Activated naive CD4-positive, alpha-beta T cell treated with anti-CD3 and anti-CD28 coated beads for 36 hours (primary cell): ENCODE measurements at regions not wholly inside any gene's neighbourhood (a gene's known extent, or its start where the extent isn't known, plus 50 kb on each side); places are given as distances from the start of the nearest gene placed in this dataset.

ENCODE experiments used
- CTCF ChIA-PET: fragments of 350-600 bp; sonication (Branson Sonifier 250); formaldehyde crosslinking; loops from one replicate; lab custom pipeline; 2021; ENCODE audit warnings: antibody characterized with exemption; lab: Charles Lee
- DNase-seq: peaks from one replicate; pipeline ENCODE4 v3.0.0-alpha.2; 2020
- H3K27ac Mint-ChIP-seq: one replicate; pipeline ENCODE4 v1.8.0; 2021; ENCODE audit warnings: mild to moderate bottlenecking, mixed read lengths
- H3K27me3 Mint-ChIP-seq: one replicate; pipeline ENCODE4 v1.8.0; 2021; ENCODE audit warnings: low read depth, mixed read lengths
- H3K36me3 Mint-ChIP-seq: one replicate; pipeline ENCODE4 v1.8.0; 2021; ENCODE audit warnings: low read depth, mixed read lengths
- H3K4me1 Mint-ChIP-seq: one replicate; pipeline ENCODE4 v1.8.0; 2021; ENCODE audit warnings: low read depth, mixed read lengths
- H3K4me3 Mint-ChIP-seq: one replicate; pipeline ENCODE4 v1.8.0; 2021; ENCODE audit warnings: mild to moderate bottlenecking, moderate library complexity, mixed read lengths
- H3K9me3 Mint-ChIP-seq: one replicate; pipeline ENCODE4 v1.8.0; 2021; ENCODE audit warnings: mixed read lengths
- intact Hi-C: fragments of 100-400 bp; cut with micrococcal nuclease; formaldehyde crosslinking; loops from one replicate; pipeline ENCODE4 v1.15.1; 2023

- intact Hi-C loops = no loop called here
- CTCF ChIA-PET = no interaction called here
- no peak overlapping the region for H3K27ac Mint-ChIP-seq
- H3K27me3 Mint-ChIP-seq = no peaks in the 10 kb centered on the region
- H3K4me3 Mint-ChIP-seq = no peak overlapping the region
- no peaks in the 10 kb centered on the region for H3K9me3 Mint-ChIP-seq
- H3K36me3 Mint-ChIP-seq = no peaks in the 10 kb centered on the region
- no peak for DNase-seq
- no peaks in the 10 kb centered on the region for H3K4me1 Mint-ChIP-seq
Measured at GRCh38 chr3:145518639-145519038, 642.3 kb downstream of the PLOD2 start.

DNA sequence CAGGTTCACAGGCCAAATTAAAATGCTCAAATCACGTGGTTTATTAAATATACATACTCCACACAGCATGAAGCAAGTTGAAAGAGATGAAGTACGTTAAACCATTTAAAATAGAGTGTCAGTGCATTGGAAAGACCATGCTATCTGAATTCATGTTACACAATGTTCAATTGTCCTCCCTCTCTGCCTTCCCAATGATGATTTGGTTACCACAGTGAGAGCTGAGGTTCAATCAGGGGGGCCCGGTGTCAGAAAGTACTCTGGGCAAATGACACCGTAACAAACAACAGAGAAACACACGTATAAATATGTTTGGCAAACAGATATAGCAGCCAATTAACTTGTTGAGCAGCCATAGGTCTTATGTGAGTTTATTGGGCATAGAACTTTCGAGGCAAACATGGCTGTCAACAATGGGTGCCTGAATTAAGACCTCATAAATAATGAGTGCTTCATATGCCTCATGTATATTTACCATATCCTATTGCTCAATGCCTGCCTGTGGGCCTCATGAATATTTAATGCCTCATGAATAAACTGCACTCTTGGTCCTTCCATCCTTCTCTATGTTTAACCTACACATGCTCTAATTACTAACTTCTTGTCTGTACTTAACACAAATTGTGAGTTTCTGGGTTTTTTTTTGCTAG, 641.5 kb downstream of the PLOD2 start:
- Mint-ChIP-seq H3K27ac (no peak overlapping the region), H3K4me3 (no peak overlapping the region), H3K4me1 (no peaks in the 10 kb centered on the region), H3K27me3 (no peaks in the 10 kb centered on the region), H3K36me3 (no peaks in the 10 kb centered on the region), H3K9me3 (no peaks in the 10 kb centered on the region)
- intact Hi-C loops = no loop called here
- no peak for DNase-seq
- CTCF ChIA-PET = no interaction called here

DNA sequence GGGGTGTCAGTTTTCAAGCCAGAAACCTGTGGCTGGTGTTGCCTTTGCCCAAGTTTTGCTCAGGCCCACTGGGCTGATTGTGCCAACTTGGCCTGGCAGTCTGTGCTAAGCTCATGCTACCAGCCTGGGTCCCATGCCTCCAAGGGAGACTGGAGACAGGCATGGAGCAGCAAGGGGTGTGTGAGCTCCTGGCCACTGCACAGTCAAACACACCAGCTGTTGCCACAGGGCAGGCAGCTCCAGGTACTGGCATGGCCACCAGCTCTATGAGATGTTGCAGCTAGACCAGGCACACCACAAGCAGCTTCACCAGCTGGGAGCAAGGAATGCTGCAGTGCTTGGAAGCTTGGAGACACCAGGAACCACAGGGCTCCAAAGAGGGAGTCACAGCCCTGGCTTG, 638.8 kb downstream of the PLOD2 start:
- Mint-ChIP-seq H3K27me3 (no peaks in the 10 kb centered on the region), H3K9me3 (peaks cover 3% of the 10 kb centered on the region)

DNA sequence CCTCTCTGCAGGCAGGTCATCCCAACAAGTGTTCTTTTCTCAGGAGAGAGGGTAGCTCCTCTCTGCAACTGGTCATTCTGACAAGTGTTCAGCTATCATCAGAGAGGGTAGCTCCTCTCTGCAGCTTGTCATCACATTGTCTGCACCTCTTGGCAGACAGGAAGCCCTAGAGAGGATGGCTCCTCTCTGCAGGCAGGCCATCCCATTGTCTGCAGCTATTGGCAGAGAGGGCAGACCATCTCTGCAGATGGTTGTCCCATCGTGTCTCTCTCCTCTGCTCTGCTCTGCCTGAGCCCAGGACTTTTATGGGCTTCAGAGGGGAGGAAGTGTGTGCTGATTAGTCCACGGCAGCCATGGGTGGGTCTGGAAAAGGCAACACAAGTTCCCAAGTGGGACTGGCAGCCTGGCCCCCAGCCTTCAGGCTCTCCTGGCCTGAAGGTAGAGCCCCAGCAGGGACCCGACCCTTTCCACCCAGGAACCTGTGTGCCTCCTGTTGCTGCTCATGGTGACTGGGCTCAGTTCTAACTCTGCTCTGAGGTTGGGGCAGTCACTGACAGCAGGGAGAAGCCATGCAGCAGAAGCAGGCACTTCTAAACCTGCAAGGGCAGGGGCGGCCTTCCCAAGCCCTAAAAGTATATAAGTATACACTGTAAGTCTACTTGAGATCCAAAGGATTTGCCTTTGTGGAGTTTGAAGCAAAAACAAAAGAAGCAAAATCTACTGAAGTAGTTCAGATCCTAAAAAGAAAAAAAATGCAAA, 637.9 kb downstream of the PLOD2 start:
- no peak overlapping the region for H3K4me3 Mint-ChIP-seq
- no peak for DNase-seq
- intact Hi-C loops = no loop called here
- no peaks in the 10 kb centered on the region for H3K27me3 Mint-ChIP-seq
- H3K36me3 Mint-ChIP-seq = no peaks in the 10 kb centered on the region
- H3K4me1 Mint-ChIP-seq = no peaks in the 10 kb centered on the region
- CTCF ChIA-PET = interaction anchor here (0.6 kb wide), 1 partner anchor 73 kb away, joined by 4 read pairs; no protein-coding TSS in a partner anchor
- H3K27ac Mint-ChIP-seq = no peak overlapping the region
- H3K9me3 Mint-ChIP-seq = peaks cover 3% of the 10 kb centered on the region

More for the DNA sequence above, 638.8 kb downstream of the PLOD2 start:
- DNase-seq = no peak
- H3K4me1 Mint-ChIP-seq = no peaks in the 10 kb centered on the region
- H3K27ac Mint-ChIP-seq = no peak overlapping the region
- no peak overlapping the region for H3K4me3 Mint-ChIP-seq
- CTCF ChIA-PET = no interaction called here
- no peaks in the 10 kb centered on the region for H3K36me3 Mint-ChIP-seq
- intact Hi-C loops = no loop called here

DNA sequence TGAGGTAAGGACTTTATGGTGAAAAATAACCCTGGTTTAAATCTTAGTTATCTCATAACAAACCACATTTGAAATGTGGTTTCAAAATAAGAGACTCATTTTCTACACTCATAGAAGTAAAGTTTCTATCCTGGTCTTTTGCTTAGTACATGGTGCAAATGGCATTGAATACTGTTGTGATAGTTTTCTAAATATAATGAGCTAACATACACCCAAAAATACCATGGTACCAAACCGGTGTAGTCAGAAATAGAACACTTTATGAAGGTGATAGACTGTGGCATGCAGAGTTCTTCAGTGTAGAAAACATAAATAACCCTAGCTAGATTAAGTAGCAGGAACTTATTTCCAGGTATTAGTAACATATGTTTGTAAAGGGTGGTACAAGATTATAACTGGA, 629.4 kb downstream of the PLOD2 start:
- Mint-ChIP-seq H3K36me3 (no peaks in the 10 kb centered on the region), H3K27me3 (no peaks in the 10 kb centered on the region), H3K9me3 (peaks cover 5% of the 10 kb centered on the region), H3K27ac (no peak overlapping the region), H3K4me3 (no peak overlapping the region), H3K4me1 (no peaks in the 10 kb centered on the region)
- CTCF ChIA-PET = no interaction called here
- no peak for DNase-seq
- intact Hi-C loops = no loop called here

DNA sequence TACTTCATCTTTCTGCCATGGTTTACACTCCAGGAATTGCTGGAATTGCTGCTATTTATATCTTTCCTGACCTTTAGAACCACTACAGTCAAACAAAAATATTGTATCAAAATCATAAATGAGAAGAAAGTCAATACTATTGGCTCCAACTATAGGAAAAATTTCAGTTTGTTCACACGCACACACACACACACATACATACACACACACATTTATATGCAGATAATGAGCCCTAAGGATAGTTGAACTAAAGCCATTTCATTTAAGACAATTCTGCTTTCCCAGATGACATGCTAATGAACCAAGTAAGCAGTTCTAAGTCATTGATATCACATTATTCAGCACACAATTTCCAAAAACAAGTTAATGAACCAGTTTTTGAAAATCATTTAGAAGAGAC, 627.3 kb downstream of the PLOD2 start:
- intact Hi-C loops = no loop called here
- no peak overlapping the region for H3K27ac Mint-ChIP-seq
- H3K27me3 Mint-ChIP-seq = no peaks in the 10 kb centered on the region
- no peak overlapping the region for H3K4me3 Mint-ChIP-seq
- CTCF ChIA-PET = no interaction called here
- peaks cover 2% of the 10 kb centered on the region for H3K9me3 Mint-ChIP-seq
- no peaks in the 10 kb centered on the region for H3K4me1 Mint-ChIP-seq
- H3K36me3 Mint-ChIP-seq = no peaks in the 10 kb centered on the region
- DNase-seq = no peak

DNA sequence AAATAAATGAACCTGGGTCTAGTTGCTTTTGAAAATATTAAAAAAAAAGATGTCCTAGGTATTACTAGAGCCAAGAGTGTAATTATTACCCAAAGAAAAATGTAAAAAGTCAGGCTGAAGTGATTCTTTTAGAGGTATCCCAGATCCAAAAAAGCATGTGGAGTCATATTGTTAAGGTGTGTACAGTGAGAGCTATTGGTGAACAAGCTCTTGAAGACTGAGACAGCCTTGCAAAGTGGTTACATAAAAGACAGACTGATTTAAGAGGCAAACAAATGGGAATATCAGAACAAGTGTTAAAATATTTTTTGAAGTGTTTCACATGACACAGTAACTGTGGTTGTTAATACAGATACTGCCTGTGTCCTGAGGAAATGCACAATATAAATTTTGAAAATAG, 624.5 kb downstream of the PLOD2 start:
- no peaks in the 10 kb centered on the region for H3K27me3 Mint-ChIP-seq
- no peak for DNase-seq
- no peaks in the 10 kb centered on the region for H3K36me3 Mint-ChIP-seq
- no peaks in the 10 kb centered on the region for H3K4me1 Mint-ChIP-seq
- H3K4me3 Mint-ChIP-seq = no peak overlapping the region
- H3K9me3 Mint-ChIP-seq = peaks cover 2% of the 10 kb centered on the region
- CTCF ChIA-PET = no interaction called here
- H3K27ac Mint-ChIP-seq = no peak overlapping the region
- intact Hi-C loops = no loop called here

GRCh38 chr3:145550522-145550921, 610.5 kb downstream of the PLOD2 start:
- DNase-seq = no peak
- no peaks in the 10 kb centered on the region for H3K4me1 Mint-ChIP-seq
- no peak overlapping the region for H3K27ac Mint-ChIP-seq
- intact Hi-C loops = no loop called here
- H3K4me3 Mint-ChIP-seq = no peak overlapping the region
- no peaks in the 10 kb centered on the region for H3K36me3 Mint-ChIP-seq
- H3K9me3 Mint-ChIP-seq = peaks cover 22% of the 10 kb centered on the region
- no peaks in the 10 kb centered on the region for H3K27me3 Mint-ChIP-seq
- CTCF ChIA-PET = no interaction called here

GRCh38 chr3:145557405-145557804, 603.6 kb downstream of the PLOD2 start:
- no peak for DNase-seq
- Mint-ChIP-seq H3K27me3 (no peaks in the 10 kb centered on the region), H3K4me1 (no peaks in the 10 kb centered on the region), H3K4me3 (no peak overlapping the region), H3K27ac (no peak overlapping the region), H3K9me3 (peaks cover 13% of the 10 kb centered on the region), H3K36me3 (no peaks in the 10 kb centered on the region)
- intact Hi-C loops = no loop called here
- CTCF ChIA-PET = no interaction called here

GRCh38 chr3:145578471-145578870, 582.5 kb downstream of the PLOD2 start:
- Mint-ChIP-seq H3K4me3 (no peak overlapping the region), H3K9me3 (peaks cover 6% of the 10 kb centered on the region), H3K4me1 (no peaks in the 10 kb centered on the region), H3K27ac (no peak overlapping the region), H3K27me3 (no peaks in the 10 kb centered on the region), H3K36me3 (no peaks in the 10 kb centered on the region)
- DNase-seq = no peak
- CTCF ChIA-PET = no interaction called here
- intact Hi-C loops = no loop called here

DNA sequence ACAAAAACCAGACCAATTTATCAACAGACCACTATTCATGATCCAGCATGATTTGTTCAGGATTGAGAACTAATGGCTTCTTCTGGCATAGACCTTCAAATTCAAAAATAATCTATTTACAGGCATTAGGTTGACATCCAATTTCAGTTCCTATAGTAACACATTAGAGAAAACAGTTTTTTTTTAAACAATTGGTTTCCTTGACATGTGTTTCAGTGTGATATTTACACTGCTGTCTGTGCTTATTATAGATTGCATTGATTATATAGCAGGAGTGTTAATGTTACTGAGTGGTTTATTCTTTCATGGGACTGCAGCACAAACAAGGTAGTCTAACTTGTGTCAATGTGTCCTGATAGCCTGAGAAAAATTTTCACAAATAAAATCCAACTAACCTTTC, 579.3 kb downstream of the PLOD2 start:
- Mint-ChIP-seq H3K27me3 (no peaks in the 10 kb centered on the region), H3K27ac (no peak overlapping the region), H3K9me3 (peaks cover 6% of the 10 kb centered on the region), H3K36me3 (no peaks in the 10 kb centered on the region), H3K4me3 (no peak overlapping the region), H3K4me1 (no peaks in the 10 kb centered on the region)
- intact Hi-C loops = no loop called here
- CTCF ChIA-PET = no interaction called here
- no peak for DNase-seq

DNA sequence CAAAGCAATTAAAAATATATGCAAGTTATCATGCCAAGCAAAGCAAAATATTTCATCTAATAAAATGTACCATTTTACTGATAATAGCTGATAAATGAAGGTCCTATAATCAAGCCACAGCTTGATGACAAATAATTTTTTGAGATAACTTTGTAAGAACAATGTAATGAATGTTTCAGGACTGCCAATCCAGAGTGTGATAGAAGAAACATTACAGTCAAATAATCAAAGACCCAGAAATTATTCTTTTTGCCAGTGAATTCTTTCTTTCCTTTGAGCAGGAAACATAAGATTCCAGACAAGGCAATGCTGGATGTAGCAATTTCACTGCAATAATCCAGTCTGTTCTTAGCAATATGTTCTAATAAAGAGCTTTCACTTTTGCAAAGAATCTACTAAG, 556.1 kb downstream of the PLOD2 start:
- Mint-ChIP-seq H3K27me3 (no peaks in the 10 kb centered on the region), H3K9me3 (peaks cover 5% of the 10 kb centered on the region), H3K4me1 (no peaks in the 10 kb centered on the region), H3K27ac (no peak overlapping the region), H3K36me3 (no peaks in the 10 kb centered on the region), H3K4me3 (no peak overlapping the region)
- CTCF ChIA-PET = no interaction called here
- intact Hi-C loops = no loop called here
- DNase-seq = no peak

- Mint-ChIP-seq H3K36me3 (no peaks in the 10 kb centered on the region), H3K9me3 (peaks cover 2% of the 10 kb centered on the region), H3K27ac (no peak overlapping the region), H3K4me3 (no peak overlapping the region), H3K27me3 (no peaks in the 10 kb centered on the region), H3K4me1 (no peaks in the 10 kb centered on the region)
- DNase-seq = no peak
- CTCF ChIA-PET = no interaction called here
- intact Hi-C loops = no loop called here
Measured at GRCh38 chr3:145620002-145620401, 541.0 kb downstream of the PLOD2 start.
